ENCODE measurements at regions not wholly inside any gene's neighbourhood (a gene's known extent, or its start where the extent isn't known, plus 50 kb on each side); places are given as distances from the start of the nearest gene placed in this dataset.

DNA sequence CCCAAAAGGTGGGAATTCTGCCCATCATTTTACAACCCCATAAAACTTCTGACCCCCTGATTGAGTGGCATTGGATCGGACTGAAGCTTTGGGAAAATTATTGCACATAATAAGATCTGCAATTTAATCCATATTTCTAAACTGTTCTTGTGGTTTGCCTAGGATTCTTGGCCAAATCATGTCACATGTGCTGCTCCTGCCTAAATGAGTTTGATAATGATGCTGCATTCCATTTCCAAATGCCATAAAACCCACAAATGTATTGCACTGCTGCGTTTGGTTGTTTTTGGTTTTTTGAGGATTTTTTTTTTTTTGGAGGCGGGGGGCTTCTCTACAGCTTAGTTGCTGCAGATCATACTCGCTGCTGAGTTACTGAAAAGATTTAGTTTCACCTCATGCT, 153.6 kb downstream of the QDPR start:
- no peak for TF ChIP-seq EZH2 (IDR thresholded peaks at IDR 0.05; ENCODE audit: borderline replicate concordance, low read length)
- TF ChIP-seq, protein P1, sequence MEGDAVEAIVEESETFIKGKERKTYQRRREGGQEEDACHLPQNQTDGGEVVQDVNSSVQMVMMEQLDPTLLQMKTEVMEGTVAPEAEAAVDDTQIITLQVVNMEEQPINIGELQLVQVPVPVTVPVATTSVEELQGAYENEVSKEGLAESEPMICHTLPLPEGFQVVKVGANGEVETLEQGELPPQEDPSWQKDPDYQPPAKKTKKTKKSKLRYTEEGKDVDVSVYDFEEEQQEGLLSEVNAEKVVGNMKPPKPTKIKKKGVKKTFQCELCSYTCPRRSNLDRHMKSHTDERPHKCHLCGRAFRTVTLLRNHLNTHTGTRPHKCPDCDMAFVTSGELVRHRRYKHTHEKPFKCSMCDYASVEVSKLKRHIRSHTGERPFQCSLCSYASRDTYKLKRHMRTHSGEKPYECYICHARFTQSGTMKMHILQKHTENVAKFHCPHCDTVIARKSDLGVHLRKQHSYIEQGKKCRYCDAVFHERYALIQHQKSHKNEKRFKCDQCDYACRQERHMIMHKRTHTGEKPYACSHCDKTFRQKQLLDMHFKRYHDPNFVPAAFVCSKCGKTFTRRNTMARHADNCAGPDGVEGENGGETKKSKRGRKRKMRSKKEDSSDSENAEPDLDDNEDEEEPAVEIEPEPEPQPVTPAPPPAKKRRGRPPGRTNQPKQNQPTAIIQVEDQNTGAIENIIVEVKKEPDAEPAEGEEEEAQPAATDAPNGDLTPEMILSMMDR (conservative IDR thresholded peaks at IDR 0.05 in 1 of 2, IDR thresholded peaks at IDR 0.05 in 1 of 2; ENCODE audit: extremely low read depth in 1 of 2, insufficient read depth in 1 of 2, low read depth in 1 of 2, low read length in 2 of 2) = no peak

Data from mammary epithelial cell (primary cell).